Hepatocyte (in vitro differentiated cells): ENCODE measurements at regions not wholly inside any gene's neighbourhood (a gene's known extent, or its start where the extent isn't known, plus 50 kb on each side); places are given as distances from the start of the nearest gene placed in this dataset.

ENCODE experiments used
- DNase-seq: peaks from one replicate; pipeline ENCODE4 v3.0.0-alpha.2; 2016; ENCODE audit warnings: low spot score
- H2AFZ ChIP-seq: fragments of 200-600 bp; sonication (generic); 2 replicates; pipeline ENCODE4 v1.6.0; 2016; ENCODE audit warnings: antibody characterized with exemption, mild to moderate bottlenecking
- H3K27ac ChIP-seq: fragments of 200-600 bp; sonication (generic); 2 replicates; pipeline ENCODE4 v1.5.1; 2016; ENCODE audit warnings: mild to moderate bottlenecking
- H3K27me3 ChIP-seq: fragments of 200-600 bp; sonication (generic); 2 replicates; pipeline ENCODE4 v1.6.1; 2016
- H3K36me3 ChIP-seq: fragments of 200-600 bp; sonication (generic); replicated peaks from 2 replicates; pipeline ENCODE4 v1.5.1; 2016; ENCODE audit warnings: low read depth; ENCODE audit not compliant: insufficient read depth
- H3K4me1 ChIP-seq: fragments of 200-600 bp; sonication (generic); 2 replicates; pipeline ENCODE4 v1.5.1; 2016; ENCODE audit warnings: mild to moderate bottlenecking, moderate library complexity; ENCODE audit not compliant: insufficient read depth
- H3K4me2 ChIP-seq: fragments of 200-600 bp; sonication (generic); 2 replicates; pipeline ENCODE4 v1.6.0; 2016
- H3K4me3 ChIP-seq: fragments of 200-600 bp; sonication (generic); 2 replicates; pipeline ENCODE4 v1.5.1; 2016; ENCODE audit warnings: mild to moderate bottlenecking
- H3K79me2 ChIP-seq: fragments of 200-600 bp; sonication (generic); 2 replicates; pipeline ENCODE4 v1.6.0; 2017; ENCODE audit warnings: mild to moderate bottlenecking
- H3K9me2 ChIP-seq: fragments of 200-600 bp; sonication (generic); replicated peaks from 2 replicates; pipeline ENCODE4 v1.6.0; 2017; ENCODE audit warnings: mild to moderate bottlenecking; ENCODE audit not compliant: insufficient read depth
- H3K9me3 ChIP-seq: fragments of 200-600 bp; sonication (generic); 2 replicates; pipeline ENCODE4 v1.5.1; 2016; ENCODE audit warnings: low read depth, mild to moderate bottlenecking
- H4K20me1 ChIP-seq: fragments of 200-600 bp; sonication (generic); 2 replicates; pipeline ENCODE4 v1.6.0; 2016; ENCODE audit warnings: mild to moderate bottlenecking; ENCODE audit not compliant: insufficient read depth, poor library complexity, severe bottlenecking
- CTCF ChIP-seq: fragments of 200-600 bp; sonication (generic); IDR thresholded peaks from 2 replicates; pipeline ENCODE4 v1.5.1; 2016; ENCODE audit warnings: antibody characterized with exemption, mild to moderate bottlenecking; ENCODE audit not compliant: poor library complexity
- EZH2 ChIP-seq: fragments of 200-600 bp; sonication (generic); IDR thresholded peaks from 2 replicates; pipeline ENCODE4 v1.6.1; 2016; ENCODE audit warnings: antibody characterized with exemption, mild to moderate bottlenecking, borderline replicate concordance
- EZH2phosphoT487 ChIP-seq: fragments of 200-600 bp; sonication (generic); IDR thresholded peaks from one replicate; pipeline ENCODE4 v1.6.1; 2018; ENCODE audit warnings: antibody characterized with exemption, mild to moderate bottlenecking, low read depth, moderate library complexity; ENCODE audit not compliant: unreplicated experiment, severe bottlenecking
- WGBS: methylation state at CpG from one replicate; pipeline ENCODE4 v1.1.6; 2016; ENCODE audit warnings: low lambda C conversion rate; ENCODE audit errors: missing lambda C conversion rate; 5-methylcytosine and 5-hydroxymethylcytosine counted together

GRCh38 chr18:45526114-45526841 is 89.0 kb upstream of the SLC14A2 start:
- no peaks in the 10 kb centered on the region for H3K9me2 ChIP-seq
- WGBS: 47% methylated on average over 3 of the region's 3 CpGs
- H3K4me3 ChIP-seq: no peak overlapping the region
- no peaks in the 10 kb centered on the region for H3K27me3 ChIP-seq
- H3K36me3 ChIP-seq: no peaks in the 10 kb centered on the region
- no peaks in the 10 kb centered on the region for H4K20me1 ChIP-seq
- peaks cover 5% of the 10 kb centered on the region for H3K4me1 ChIP-seq
- peak; percentile 58 for DNase-seq
- no peak overlapping the region for H3K4me2 ChIP-seq
- no peak overlapping the region for H2AFZ ChIP-seq
- TF ChIP-seq CTCF (peak; percentile 46), EZH2phosphoT487 (no peak)
- no peaks in the 10 kb centered on the region for H3K9me3 ChIP-seq
- no peaks in the 10 kb centered on the region for H3K79me2 ChIP-seq
- peak overlapping the region; percentile 16 for H3K27ac ChIP-seq

GRCh38 chr18:45527891-45528290 is 87.4 kb upstream of the SLC14A2 start:
- Histone ChIP-seq H3K27ac (no peak overlapping the region), H3K79me2 (no peaks in the 10 kb centered on the region), H3K27me3 (no peaks in the 10 kb centered on the region), H2AFZ (no peak overlapping the region), H3K4me1 (peaks cover 5% of the 10 kb centered on the region), H3K4me3 (no peak overlapping the region), H3K36me3 (no peaks in the 10 kb centered on the region), H4K20me1 (no peaks in the 10 kb centered on the region), H3K9me3 (no peaks in the 10 kb centered on the region), H3K9me2 (no peaks in the 10 kb centered on the region), H3K4me2 (no peak overlapping the region)
- 87% methylated on average over 5 of the region's 5 CpGs for WGBS
- TF ChIP-seq CTCF (no peak), EZH2phosphoT487 (no peak), EZH2 (no peak)
- no peak for DNase-seq

- Histone ChIP-seq H3K4me1 (peaks cover 5% of the 10 kb centered on the region), H4K20me1 (no peaks in the 10 kb centered on the region), H3K79me2 (no peaks in the 10 kb centered on the region), H3K9me2 (no peaks in the 10 kb centered on the region), H3K4me3 (no peak overlapping the region), H2AFZ (no peak overlapping the region), H3K27ac (no peak overlapping the region), H3K4me2 (no peak overlapping the region), H3K27me3 (no peaks in the 10 kb centered on the region), H3K36me3 (no peaks in the 10 kb centered on the region), H3K9me3 (no peaks in the 10 kb centered on the region)
- WGBS: 52% methylated on average over 2 of the region's 2 CpGs
- TF ChIP-seq EZH2: no peak
- DNase-seq: no peak
Observed at GRCh38 chr18:45528712-45529336, 86.5 kb upstream of the SLC14A2 start.

- no peaks in the 10 kb centered on the region for H3K36me3 ChIP-seq
- 75% methylated on average over 2 of the region's 2 CpGs for WGBS
- no peak for DNase-seq
- peaks cover 11% of the 10 kb centered on the region for H3K4me1 ChIP-seq
- H4K20me1 ChIP-seq: no peaks in the 10 kb centered on the region
- no peaks in the 10 kb centered on the region for H3K27me3 ChIP-seq
- no peak overlapping the region for H3K4me3 ChIP-seq
- no peaks in the 10 kb centered on the region for H3K79me2 ChIP-seq
- TF ChIP-seq EZH2phosphoT487 (no peak), EZH2 (no peak), CTCF (no peak)
- H3K27ac ChIP-seq: no peak overlapping the region
- H3K4me2 ChIP-seq: no peak overlapping the region
- no peaks in the 10 kb centered on the region for H3K9me2 ChIP-seq
- H2AFZ ChIP-seq: no peak overlapping the region
- H3K9me3 ChIP-seq: no peaks in the 10 kb centered on the region
Observed at GRCh38 chr18:45538444-45538843, 76.8 kb upstream of the SLC14A2 start.
